GM12865 (cell line): ENCODE measurements at regions not wholly inside any gene's neighbourhood (a gene's known extent, or its start where the extent isn't known, plus 50 kb on each side); places are given as distances from the start of the nearest gene placed in this dataset.
"Not testable (repeated sequence)": the region's sequence is repeated elsewhere in the genome, so short reads cannot be mapped to it uniquely, and the experiment has no call there.

Experiments used
- DNase-seq: peaks from one replicate; pipeline ENCODE4 v3.0.0; 2010; ENCODE audit warnings: low read depth
- H3K4me3 ChIP-seq: 2 replicates; pipeline ENCODE4 v1.5.1; 2011; ENCODE audit warnings: mild to moderate bottlenecking, low read depth, low read length, control low read depth
- TF ChIP-seq, protein P1 (sequence below): IDR thresholded peaks from 2 replicates; pipeline ENCODE4 v1.5.1; 2011; ENCODE audit warnings: low read length, control low read depth, low read depth, inconsistent platforms; ENCODE audit not compliant: insufficient read depth; ENCODE audit errors: missing control alignments

DNA sequence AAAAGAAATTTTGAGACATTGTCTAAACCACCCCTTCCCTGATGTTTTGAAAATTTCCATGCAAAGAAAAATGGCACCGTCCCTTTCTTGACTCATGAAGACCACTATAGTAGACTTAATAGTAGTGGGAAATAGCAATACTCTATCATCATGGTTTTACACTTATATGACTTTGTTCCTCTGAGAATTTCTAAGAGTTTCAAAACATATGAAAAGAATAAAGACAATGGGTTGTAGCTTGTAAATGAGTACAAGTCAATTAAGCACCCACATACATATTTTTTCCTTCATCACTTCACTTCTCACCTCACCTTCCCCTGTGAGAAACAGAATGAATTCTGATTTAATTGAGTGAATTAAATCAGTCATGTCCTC is 151.7 kb downstream of the LYPLAL1 start:
- no peak overlapping the region for H3K4me3 ChIP-seq
- DNase-seq = no peak
- TF ChIP-seq, protein P1, sequence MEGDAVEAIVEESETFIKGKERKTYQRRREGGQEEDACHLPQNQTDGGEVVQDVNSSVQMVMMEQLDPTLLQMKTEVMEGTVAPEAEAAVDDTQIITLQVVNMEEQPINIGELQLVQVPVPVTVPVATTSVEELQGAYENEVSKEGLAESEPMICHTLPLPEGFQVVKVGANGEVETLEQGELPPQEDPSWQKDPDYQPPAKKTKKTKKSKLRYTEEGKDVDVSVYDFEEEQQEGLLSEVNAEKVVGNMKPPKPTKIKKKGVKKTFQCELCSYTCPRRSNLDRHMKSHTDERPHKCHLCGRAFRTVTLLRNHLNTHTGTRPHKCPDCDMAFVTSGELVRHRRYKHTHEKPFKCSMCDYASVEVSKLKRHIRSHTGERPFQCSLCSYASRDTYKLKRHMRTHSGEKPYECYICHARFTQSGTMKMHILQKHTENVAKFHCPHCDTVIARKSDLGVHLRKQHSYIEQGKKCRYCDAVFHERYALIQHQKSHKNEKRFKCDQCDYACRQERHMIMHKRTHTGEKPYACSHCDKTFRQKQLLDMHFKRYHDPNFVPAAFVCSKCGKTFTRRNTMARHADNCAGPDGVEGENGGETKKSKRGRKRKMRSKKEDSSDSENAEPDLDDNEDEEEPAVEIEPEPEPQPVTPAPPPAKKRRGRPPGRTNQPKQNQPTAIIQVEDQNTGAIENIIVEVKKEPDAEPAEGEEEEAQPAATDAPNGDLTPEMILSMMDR = no peak

GRCh38 chr1:219324629-219325367 is 151.1 kb downstream of the LYPLAL1 start:
- no peak overlapping the region for H3K4me3 ChIP-seq
- TF ChIP-seq, protein P1 = no peak
- DNase-seq = peak; percentile 56

DNA sequence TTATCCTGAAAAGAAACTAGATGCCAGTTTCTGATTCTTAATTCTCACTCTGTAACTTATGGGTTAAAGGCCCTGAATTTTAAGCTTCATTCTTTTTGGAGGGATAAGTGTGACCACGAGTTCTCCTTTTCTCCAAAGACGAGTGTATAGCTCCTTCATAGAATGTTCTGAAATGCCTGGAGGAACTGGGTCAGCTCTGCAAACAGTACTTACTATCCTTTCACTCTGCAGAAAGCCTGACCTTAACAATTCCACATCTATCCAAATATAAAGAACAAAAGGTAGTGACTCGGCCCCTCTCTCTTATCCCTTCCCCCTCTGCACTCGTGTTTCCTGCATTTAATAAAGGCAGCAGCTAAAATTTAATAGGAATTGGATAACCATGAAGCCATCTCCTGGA is 150.5 kb downstream of the LYPLAL1 start:
- DNase-seq = no peak
- H3K4me3 ChIP-seq = no peak overlapping the region
- TF ChIP-seq, protein P1 = no peak

DNA sequence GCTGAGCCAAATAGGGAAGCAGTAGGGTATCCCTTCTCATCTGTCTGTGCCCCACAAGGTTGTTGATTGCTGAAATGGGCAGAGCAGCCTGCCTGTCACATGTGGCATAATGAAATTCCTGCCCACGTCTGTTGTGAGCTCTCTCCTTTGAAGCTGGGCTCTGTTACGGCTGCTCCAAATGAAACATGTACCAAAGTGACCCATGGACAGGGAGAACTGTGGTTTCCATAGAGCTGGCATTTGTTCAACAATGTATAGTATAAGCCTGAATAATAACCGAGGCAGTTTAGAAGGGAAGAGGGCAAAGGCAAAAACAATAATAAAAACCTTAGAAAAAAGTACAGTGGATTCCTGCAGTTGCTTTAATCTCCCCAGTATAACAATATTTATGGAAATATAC is 149.7 kb downstream of the LYPLAL1 start:
- DNase-seq = no peak
- TF ChIP-seq, protein P1 = no peak
- no peak overlapping the region for H3K4me3 ChIP-seq

GRCh38 chr1:219322766-219323165 is 149.1 kb downstream of the LYPLAL1 start:
- no peak overlapping the region for H3K4me3 ChIP-seq
- DNase-seq = no peak
- TF ChIP-seq, protein P1 = no peak

GRCh38 chr1:219320563-219320962 is 146.9 kb downstream of the LYPLAL1 start:
- not testable (repeated sequence) for H3K4me3 ChIP-seq, DNase-seq

DNA sequence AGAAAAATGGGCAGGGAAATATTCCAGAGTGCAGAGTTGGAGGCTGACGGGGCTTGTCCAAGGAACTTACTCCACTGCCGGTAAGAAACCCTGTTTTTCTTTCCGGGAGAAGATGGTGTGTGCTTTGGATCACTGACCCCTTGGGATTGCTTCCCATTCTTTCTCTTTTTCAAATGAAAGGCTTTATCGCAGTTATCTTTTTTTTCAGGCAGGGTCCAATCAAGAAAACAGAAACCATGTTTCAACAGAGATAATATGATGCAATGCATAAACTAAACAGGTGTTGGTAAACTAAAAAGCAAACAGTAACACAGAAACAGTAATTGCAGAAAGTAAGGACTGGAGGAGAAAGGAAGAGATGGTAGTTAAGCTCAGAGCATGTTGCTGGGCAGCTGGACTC is 145.1 kb downstream of the LYPLAL1 start:
- TF ChIP-seq, protein P1 = no peak
- no peak for DNase-seq
- H3K4me3 ChIP-seq = no peak overlapping the region
